ENCODE measurements at regions not wholly inside any gene's neighbourhood (a gene's known extent, or its start where the extent isn't known, plus 50 kb on each side); places are given as distances from the start of the nearest gene placed in this dataset.

DNA sequence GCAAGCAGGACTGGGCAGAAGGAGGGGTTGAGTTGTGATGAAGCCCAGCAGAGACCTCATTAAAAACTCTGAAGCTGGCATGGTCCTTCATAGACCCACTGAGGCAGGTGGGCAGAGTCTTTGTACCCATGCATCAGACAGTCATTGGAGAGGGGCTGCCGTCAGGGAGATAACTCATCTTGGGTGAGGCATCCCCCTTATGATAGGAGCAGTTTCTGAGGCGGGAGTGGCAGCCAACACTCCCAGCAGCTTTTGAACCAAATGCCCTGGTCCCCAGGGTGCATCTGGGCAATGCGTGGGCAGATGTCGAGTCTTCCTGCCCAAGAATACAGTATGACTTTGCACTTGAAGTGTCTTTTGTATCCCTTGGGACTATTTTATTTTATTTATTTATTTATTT lies 68.1 kb downstream of the HTR5A start:
- no peak overlapping the region for H3K4me3 ChIP-seq (ENCODE audit: low read depth, low read length)
- DNase-seq (ENCODE audit: low read depth) = no peak
- TF ChIP-seq, protein P1, sequence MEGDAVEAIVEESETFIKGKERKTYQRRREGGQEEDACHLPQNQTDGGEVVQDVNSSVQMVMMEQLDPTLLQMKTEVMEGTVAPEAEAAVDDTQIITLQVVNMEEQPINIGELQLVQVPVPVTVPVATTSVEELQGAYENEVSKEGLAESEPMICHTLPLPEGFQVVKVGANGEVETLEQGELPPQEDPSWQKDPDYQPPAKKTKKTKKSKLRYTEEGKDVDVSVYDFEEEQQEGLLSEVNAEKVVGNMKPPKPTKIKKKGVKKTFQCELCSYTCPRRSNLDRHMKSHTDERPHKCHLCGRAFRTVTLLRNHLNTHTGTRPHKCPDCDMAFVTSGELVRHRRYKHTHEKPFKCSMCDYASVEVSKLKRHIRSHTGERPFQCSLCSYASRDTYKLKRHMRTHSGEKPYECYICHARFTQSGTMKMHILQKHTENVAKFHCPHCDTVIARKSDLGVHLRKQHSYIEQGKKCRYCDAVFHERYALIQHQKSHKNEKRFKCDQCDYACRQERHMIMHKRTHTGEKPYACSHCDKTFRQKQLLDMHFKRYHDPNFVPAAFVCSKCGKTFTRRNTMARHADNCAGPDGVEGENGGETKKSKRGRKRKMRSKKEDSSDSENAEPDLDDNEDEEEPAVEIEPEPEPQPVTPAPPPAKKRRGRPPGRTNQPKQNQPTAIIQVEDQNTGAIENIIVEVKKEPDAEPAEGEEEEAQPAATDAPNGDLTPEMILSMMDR (IDR thresholded peaks at IDR 0.05; ENCODE audit: insufficient read depth, low read depth, low read length, missing control alignments) = no peak

DNA sequence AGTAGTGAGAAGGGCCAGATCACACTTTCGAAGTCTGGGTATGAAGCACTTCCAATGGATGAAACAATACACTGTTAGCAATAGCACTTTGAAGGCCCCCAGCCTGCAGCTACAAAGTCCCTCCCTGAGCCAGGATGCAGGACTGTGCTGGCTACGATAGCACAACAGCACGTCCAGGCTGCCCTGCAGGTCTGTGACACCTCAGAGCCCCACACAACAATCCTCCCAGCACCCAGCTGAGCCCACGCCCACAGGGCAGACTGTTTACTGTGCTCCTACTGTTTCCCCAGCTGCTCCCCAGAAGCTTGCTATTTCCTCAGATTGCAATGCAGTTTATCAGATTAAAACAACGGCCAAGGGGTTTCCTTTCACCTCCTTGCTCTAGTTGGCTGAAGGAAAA lies 71.4 kb downstream of the HTR5A start:
- no peak for DNase-seq (ENCODE audit: low read depth)
- TF ChIP-seq, protein P1 (IDR thresholded peaks at IDR 0.05; ENCODE audit: insufficient read depth, low read depth, low read length, missing control alignments) = no peak
- no peak overlapping the region for H3K4me3 ChIP-seq (ENCODE audit: low read depth, low read length)

DNA sequence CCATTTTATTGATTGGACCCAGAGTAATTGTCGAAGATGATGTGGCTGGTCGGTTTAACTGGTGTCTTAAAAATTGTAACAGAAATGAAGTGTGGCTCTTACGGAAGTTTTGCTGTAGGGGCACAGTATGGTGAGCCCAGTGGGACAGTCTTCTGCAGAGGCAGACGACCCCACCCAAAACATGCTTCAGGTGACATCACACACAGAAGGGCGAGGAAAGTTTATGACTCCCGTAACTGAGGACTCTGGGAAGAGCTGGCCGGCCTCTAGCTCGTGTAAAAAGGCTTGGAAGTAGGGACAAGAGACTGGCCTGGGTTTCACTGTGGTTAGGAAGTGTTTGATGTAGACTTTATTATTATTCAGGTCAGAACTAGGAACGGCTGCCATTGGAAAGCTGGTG lies 73.3 kb downstream of the HTR5A start:
- no peak overlapping the region for H3K4me3 ChIP-seq (ENCODE audit: low read depth, low read length)
- no peak for DNase-seq (ENCODE audit: low read depth)
- TF ChIP-seq, protein P1 (IDR thresholded peaks at IDR 0.05; ENCODE audit: insufficient read depth, low read depth, low read length, missing control alignments) = no peak

- TF ChIP-seq, protein P1 (IDR thresholded peaks at IDR 0.05; ENCODE audit: insufficient read depth, low read depth, low read length, missing control alignments) = no peak
- no peak for DNase-seq (ENCODE audit: low read depth)
- no peak overlapping the region for H3K4me3 ChIP-seq (ENCODE audit: low read depth, low read length)
Measured at GRCh38 chr7:155144371-155144770, 74.2 kb downstream of the HTR5A start.

DNA sequence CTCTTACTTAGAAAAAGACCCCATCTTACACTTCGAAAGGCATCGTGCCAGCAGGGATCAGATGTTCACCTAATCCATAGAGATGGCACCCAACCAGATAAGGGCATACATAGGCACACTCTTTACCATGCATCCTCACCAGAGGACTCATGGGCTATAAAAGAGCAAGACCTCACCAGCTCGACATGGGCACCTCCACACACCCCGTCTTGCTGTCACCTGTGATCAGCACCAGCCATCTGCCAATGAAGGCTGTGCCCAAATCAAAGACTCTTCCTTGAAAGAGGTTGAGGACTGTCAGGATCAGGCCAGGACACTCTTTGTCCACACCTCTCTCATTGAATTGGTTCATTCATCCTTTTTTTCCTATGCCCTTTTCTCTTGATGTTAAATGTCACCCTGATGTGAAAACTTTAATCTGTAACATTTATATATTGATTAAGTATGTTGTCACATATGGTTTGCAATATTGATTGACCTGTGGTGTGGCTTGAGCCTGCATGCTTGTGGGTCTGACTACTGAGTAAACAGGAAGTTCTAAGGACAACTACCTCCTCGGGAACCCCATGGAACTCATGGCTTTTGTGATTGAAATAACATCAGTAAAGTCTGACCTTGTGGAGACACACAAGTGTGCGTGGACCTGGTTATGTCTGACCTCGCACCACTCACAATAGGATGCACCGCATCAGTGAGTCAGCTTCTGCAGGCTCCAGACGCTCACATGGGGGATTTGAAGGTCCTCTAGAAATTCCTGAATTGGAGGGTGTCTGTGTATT lies 75.5 kb downstream of the HTR5A start:
- TF ChIP-seq, protein P1 (IDR thresholded peaks at IDR 0.05; ENCODE audit: insufficient read depth, low read depth, low read length, missing control alignments) = no peak
- no peak overlapping the region for H3K4me3 ChIP-seq (ENCODE audit: low read depth, low read length)
- DNase-seq (ENCODE audit: low read depth) = no peak

- DNase-seq (ENCODE audit: low read depth) = no peak
- no peak overlapping the region for H3K4me3 ChIP-seq (ENCODE audit: low read depth, low read length)
- TF ChIP-seq, protein P1 (IDR thresholded peaks at IDR 0.05; ENCODE audit: insufficient read depth, low read depth, low read length, missing control alignments) = no peak
Measured at GRCh38 chr7:155147172-155147571, 77.0 kb downstream of the HTR5A start.

DNA sequence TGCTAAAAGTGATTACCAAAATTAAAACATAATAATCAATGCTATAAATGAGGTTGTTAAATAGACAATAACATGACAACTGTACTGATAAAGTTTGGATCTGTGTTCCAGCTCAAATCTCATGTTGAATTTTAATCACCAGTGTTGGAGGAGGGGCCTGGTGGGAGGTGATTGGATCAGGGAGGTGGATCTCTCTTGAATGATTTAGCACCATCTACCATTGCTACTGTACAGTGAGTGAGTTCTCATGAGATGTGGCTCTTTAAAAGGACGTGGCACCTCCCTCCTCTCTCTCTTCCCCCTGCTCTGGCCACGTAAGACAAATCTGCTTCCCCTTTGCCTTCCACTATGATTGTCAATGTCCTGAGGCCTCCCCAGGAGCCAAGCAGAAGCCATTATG lies 77.5 kb downstream of the HTR5A start:
- no peak overlapping the region for H3K4me3 ChIP-seq (ENCODE audit: low read depth, low read length)
- TF ChIP-seq, protein P1 (IDR thresholded peaks at IDR 0.05; ENCODE audit: insufficient read depth, low read depth, low read length, missing control alignments) = no peak
- no peak for DNase-seq (ENCODE audit: low read depth)

Measured in GM12865 (cell line).